Caco-2 (cell line): ENCODE measurements at regions not wholly inside any gene's neighbourhood (a gene's known extent, or its start where the extent isn't known, plus 50 kb on each side); places are given as distances from the start of the nearest gene placed in this dataset.

ENCODE experiments used
- BruUV-seq: library from RNA; stranded (reverse); fragments of 400-500 nt; replicated peaks from 2 replicates; lab custom pipeline; 2021; lab: Mats Ljungman, UMichigan
- CTCF ChIA-PET: fragments of 300-600 bp; sonication (Branson Sonifier 250); formaldehyde crosslinking; loops from one replicate; lab custom pipeline; 2022; ENCODE audit warnings: antibody characterized with exemption; lab: Charles Lee
- POLR2A ChIA-PET: fragments of 300-600 bp; sonication (Branson Sonifier 250); formaldehyde crosslinking; loops from one replicate; lab custom pipeline; 2022; ENCODE audit warnings: antibody characterized with exemption; lab: Charles Lee
- DNase-seq, 2 experiments: peaks; one replicate each; pipeline versions ENCODE4 v3.0.0 to v3.0.0-alpha.2; 2020 to 2022
- H3K27me3 ChIP-seq: replicated peaks from 2 replicates; pipeline ENCODE4 v1.6.0; 2011; ENCODE audit warnings: low read length; ENCODE audit not compliant: control insufficient read depth, insufficient read depth
- H3K36me3 ChIP-seq: 2 replicates; pipeline ENCODE4 v1.5.1; 2011; ENCODE audit warnings: low read length; ENCODE audit not compliant: control insufficient read depth, insufficient read depth
- H3K4me1 ChIP-seq: fragments of 250-450 bp; sonication (Bioruptor Pico); 2 replicates; pipeline ENCODE4 v1.5.1; 2020; ENCODE audit warnings: mild to moderate bottlenecking
- H3K4me3 ChIP-seq: 2 replicates; pipeline ENCODE4 v1.5.1; 2011; ENCODE audit warnings: low read depth, mild to moderate bottlenecking, control low read depth, low read length
- H3K9me3 ChIP-seq: fragments of 250-450 bp; sonication (Bioruptor Pico); 2 replicates; pipeline ENCODE4 v1.5.1; 2020; ENCODE audit warnings: mild to moderate bottlenecking, moderate library complexity
- H3K27ac Mint-ChIP-seq: one replicate; pipeline ENCODE4 v1.8.0; 2022; ENCODE audit warnings: mixed read lengths; ENCODE audit not compliant: unreplicated experiment
- H3K27me3 Mint-ChIP-seq: one replicate; pipeline ENCODE4 v1.8.0; 2022; ENCODE audit warnings: mixed read lengths; ENCODE audit not compliant: insufficient read depth, unreplicated experiment
- H3K36me3 Mint-ChIP-seq: one replicate; pipeline ENCODE4 v1.8.0; 2022; ENCODE audit warnings: mild to moderate bottlenecking, mixed read lengths; ENCODE audit not compliant: insufficient read depth, unreplicated experiment
- H3K4me1 Mint-ChIP-seq: one replicate; pipeline ENCODE4 v1.8.0; 2022; ENCODE audit warnings: low read depth, mixed read lengths; ENCODE audit not compliant: unreplicated experiment
- H3K4me3 Mint-ChIP-seq: one replicate; pipeline ENCODE4 v1.8.0; 2022; ENCODE audit warnings: mild to moderate bottlenecking, moderate library complexity, mixed read lengths; ENCODE audit not compliant: unreplicated experiment
- H3K9me3 Mint-ChIP-seq: one replicate; pipeline ENCODE4 v1.8.0; 2022; ENCODE audit warnings: mixed read lengths; ENCODE audit not compliant: unreplicated experiment
- CTCF ChIP-seq, 2 experiments: fragments of 200-600 bp in 1 of 2; IDR thresholded peaks; 1 replicate in 1 of 2; 2 replicates in 1 of 2; pipeline versions ENCODE4 v1.5.1 to v1.8.0; 2011 to 2022; ENCODE audit warnings: antibody characterized with exemption in 1 of 2, control low read depth in 1 of 2, inconsistent platforms in 1 of 2, low read depth in 1 of 2, low read length in 1 of 2, mild to moderate bottlenecking in 1 of 2, moderate library complexity in 1 of 2; ENCODE audit not compliant: insufficient read depth in 1 of 2, severe bottlenecking in 1 of 2, unreplicated experiment in 1 of 2
- intact Hi-C: fragments of 100-400 bp; cut with micrococcal nuclease; formaldehyde crosslinking; loops from one replicate; pipeline ENCODE4 v1.10.0; 2022; ENCODE audit not compliant: unreplicated experiment

- no peaks in the 10 kb centered on the region for H3K9me3 ChIP-seq
- no peak overlapping the region for H3K4me3 ChIP-seq
- DNase-seq, result no peak
- Mint-ChIP-seq H3K4me1 (no peaks in the 10 kb centered on the region), H3K27me3 (peaks cover 2% of the 10 kb centered on the region), H3K9me3 (no peaks in the 10 kb centered on the region), H3K4me3 (no peak overlapping the region), H3K27ac (no peak overlapping the region), H3K36me3 (no peaks in the 10 kb centered on the region)
- H3K27me3 ChIP-seq, result no peaks in the 10 kb centered on the region
- TF ChIP-seq CTCF (IDR thresholded peaks at IDR 0.05; ENCODE audit: insufficient read depth in 1 of 2, low read depth in 1 of 2, low read length in 1 of 2, severe bottlenecking in 1 of 2, unreplicated experiment in 1 of 2), result no peak
- H3K36me3 ChIP-seq, result no peaks in the 10 kb centered on the region
- intact Hi-C loops, result no loop called here
- CTCF ChIA-PET, result no interaction called here
- H3K4me1 ChIP-seq, result no peaks in the 10 kb centered on the region
- no TSS peak for BruUV-seq
- POLR2A ChIA-PET, result no interaction called here
Observed at GRCh38 chr2:239499726-239500573, 99.1 kb upstream of the HDAC4 start.

GRCh38 chr2:239498981-239499634 lies 98.3 kb upstream of the HDAC4 start:
- no peak for DNase-seq
- H3K9me3 Mint-ChIP-seq, result no peaks in the 10 kb centered on the region
- no peaks in the 10 kb centered on the region for H3K27me3 ChIP-seq
- no peak overlapping the region for H3K4me3 Mint-ChIP-seq
- no peak overlapping the region for H3K27ac Mint-ChIP-seq
- H3K4me1 ChIP-seq, result no peaks in the 10 kb centered on the region
- ChIA-PET POLR2A (no interaction called here), CTCF (no interaction called here)
- H3K27me3 Mint-ChIP-seq, result peaks cover 2% of the 10 kb centered on the region
- no peaks in the 10 kb centered on the region for H3K4me1 Mint-ChIP-seq
- intact Hi-C loops, result no loop called here
- no peak overlapping the region for H3K4me3 ChIP-seq
- no peaks in the 10 kb centered on the region for H3K9me3 ChIP-seq
- TF ChIP-seq CTCF (IDR thresholded peaks at IDR 0.05; ENCODE audit: insufficient read depth in 1 of 2, low read depth in 1 of 2, low read length in 1 of 2, severe bottlenecking in 1 of 2, unreplicated experiment in 1 of 2), result no peak
- no TSS peak for BruUV-seq
- H3K36me3 ChIP-seq, result no peaks in the 10 kb centered on the region
- no peaks in the 10 kb centered on the region for H3K36me3 Mint-ChIP-seq

- no TSS peak for BruUV-seq
- intact Hi-C loops, result no loop called here
- H3K9me3 ChIP-seq, result no peaks in the 10 kb centered on the region
- Mint-ChIP-seq H3K27me3 (peaks cover 2% of the 10 kb centered on the region), H3K9me3 (no peaks in the 10 kb centered on the region), H3K27ac (no peak overlapping the region), H3K4me3 (no peak overlapping the region), H3K4me1 (no peaks in the 10 kb centered on the region), H3K36me3 (no peaks in the 10 kb centered on the region)
- no peak overlapping the region for H3K4me3 ChIP-seq
- H3K27me3 ChIP-seq, result no peaks in the 10 kb centered on the region
- DNase-seq, result no peak
- ChIA-PET POLR2A (no interaction called here), CTCF (no interaction called here)
- H3K36me3 ChIP-seq, result no peaks in the 10 kb centered on the region
- H3K4me1 ChIP-seq, result no peaks in the 10 kb centered on the region
- no peak for TF ChIP-seq CTCF (IDR thresholded peaks at IDR 0.05; ENCODE audit: insufficient read depth in 1 of 2, low read depth in 1 of 2, low read length in 1 of 2, severe bottlenecking in 1 of 2, unreplicated experiment in 1 of 2)
Observed at GRCh38 chr2:239498576-239498975, 97.8 kb upstream of the HDAC4 start.
